ENCODE measurements at regions not wholly inside any gene's neighbourhood (a gene's known extent, or its start where the extent isn't known, plus 50 kb on each side); places are given as distances from the start of the nearest gene placed in this dataset.

- DNase-seq = no peak
Observed at GRCh38 chr6:43979525-43979924, 147.7 kb downstream of the MRPL14 start.

GRCh38 chr6:43978473-43979346 is 148.5 kb downstream of the MRPL14 start:
- no peak for DNase-seq

GRCh38 chr6:43977404-43978111 is 149.7 kb downstream of the MRPL14 start:
- DNase-seq = no peak

GRCh38 chr6:43976706-43977403 is 150.4 kb downstream of the MRPL14 start:
- DNase-seq = no peak

GRCh38 chr6:43974643-43975230 is 152.5 kb downstream of the MRPL14 start:
- no peak for DNase-seq

- DNase-seq = no peak
Observed at GRCh38 chr6:43973357-43973756, 153.9 kb downstream of the MRPL14 start.

GRCh38 chr6:43972913-43973300 is 154.3 kb downstream of the MRPL14 start:
- DNase-seq = no peak

- DNase-seq = no peak
Observed at GRCh38 chr6:43972179-43972912, 154.9 kb downstream of the MRPL14 start.

GRCh38 chr6:43971776-43972126 is 155.5 kb downstream of the MRPL14 start:
- DNase-seq = no peak

- no peak for DNase-seq
Observed at GRCh38 chr6:43970913-43971775, 156.1 kb downstream of the MRPL14 start.

- DNase-seq = no peak
Observed at GRCh38 chr6:43970068-43970912, 157.0 kb downstream of the MRPL14 start.

- no peak for DNase-seq
Observed at GRCh38 chr6:43969158-43969981, 157.9 kb downstream of the MRPL14 start.

GRCh38 chr6:43968110-43968965 is 158.9 kb downstream of the MRPL14 start:
- no peak for DNase-seq

GRCh38 chr6:43967719-43968091 is 159.5 kb downstream of the MRPL14 start:
- no peak for DNase-seq

GRCh38 chr6:43966853-43967718 is 160.2 kb downstream of the MRPL14 start:
- no peak for DNase-seq

- no peak for DNase-seq
Observed at GRCh38 chr6:43966374-43966658, 160.9 kb downstream of the MRPL14 start.

- DNase-seq = no peak
Observed at GRCh38 chr6:43965628-43966373, 161.5 kb downstream of the MRPL14 start.

All from SHP77 treated with DMSO at 0.1 percent for 48 hours (cell line).